GM23338 (cell line): ENCODE measurements at regions not wholly inside any gene's neighbourhood (a gene's known extent, or its start where the extent isn't known, plus 50 kb on each side); places are given as distances from the start of the nearest gene placed in this dataset.

Experiments used
- ATAC-seq: fragments of 200-7000 bp; cut with Tn5 transposase; 3 replicates; pipeline ENCODE4 v1.9.1; 2020
- DNase-seq: peaks from one replicate; pipeline ENCODE4 v3.0.0-alpha.2; 2015; ENCODE audit warnings: low spot score
- H2AFZ ChIP-seq: fragments of 200-600 bp; sonication (generic); 2 replicates; pipeline ENCODE4 v1.8.0; 2016; ENCODE audit warnings: antibody characterized with exemption, mild to moderate bottlenecking, moderate library complexity
- H3F3A ChIP-seq: fragments of 200-600 bp; sonication (generic); replicated peaks from 2 replicates; pipeline ENCODE4 v1.8.0; 2017; ENCODE audit warnings: antibody characterized with exemption, mixed run types, low read depth
- H3K27ac ChIP-seq: fragments of 200-600 bp; sonication (generic); 2 replicates; pipeline ENCODE4 v1.6.1; 2016; ENCODE audit warnings: low read depth
- H3K27me3 ChIP-seq: fragments of 200-600 bp; sonication (generic); 2 replicates; pipeline ENCODE4 v1.8.0; 2016; ENCODE audit warnings: mild to moderate bottlenecking, mixed run types, moderate library complexity; ENCODE audit not compliant: insufficient read depth
- H3K36me3 ChIP-seq: fragments of 200-600 bp; sonication (generic); 2 replicates; pipeline ENCODE4 v1.8.0; 2016; ENCODE audit warnings: mild to moderate bottlenecking; ENCODE audit not compliant: insufficient read depth
- H3K4me1 ChIP-seq: fragments of 200-600 bp; sonication (generic); 2 replicates; pipeline ENCODE4 v1.8.0; 2016; ENCODE audit warnings: mild to moderate bottlenecking, moderate library complexity; ENCODE audit not compliant: insufficient read depth
- H3K4me2 ChIP-seq: fragments of 200-600 bp; sonication (generic); 2 replicates; pipeline ENCODE4 v1.7.1; 2017; ENCODE audit warnings: mixed run types
- H3K4me3 ChIP-seq: fragments of 200-600 bp; sonication (generic); 2 replicates; pipeline ENCODE4 v1.6.1; 2016; ENCODE audit warnings: mixed run types
- H3K79me2 ChIP-seq: fragments of 200-600 bp; sonication (generic); replicated peaks from 2 replicates; pipeline ENCODE4 v1.8.0; 2017; ENCODE audit warnings: mild to moderate bottlenecking; ENCODE audit not compliant: insufficient read depth
- H3K9me2 ChIP-seq: fragments of 200-600 bp; sonication (generic); 2 replicates; pipeline ENCODE4 v1.8.0; 2017; ENCODE audit not compliant: insufficient read depth
- H4K20me1 ChIP-seq: fragments of 200-600 bp; sonication (generic); replicated peaks from 2 replicates; pipeline ENCODE4 v1.8.0; 2017; ENCODE audit warnings: mild to moderate bottlenecking; ENCODE audit not compliant: insufficient read depth
- H3K27ac Mint-ChIP-seq: 2 replicates; pipeline ENCODE4 v1.8.0; 2020; ENCODE audit warnings: inconsistent platforms, mild to moderate bottlenecking, moderate library complexity, mixed read lengths
- H3K27me3 Mint-ChIP-seq: 3 replicates; pipeline ENCODE4 v1.8.0; 2022; ENCODE audit warnings: low read depth, mild to moderate bottlenecking, moderate library complexity, mixed read lengths, inconsistent platforms; ENCODE audit not compliant: insufficient read depth, poor library complexity
- H3K36me3 Mint-ChIP-seq: 3 replicates; pipeline ENCODE4 v1.8.0; 2021; ENCODE audit warnings: low read depth, mild to moderate bottlenecking, inconsistent platforms, moderate library complexity, mixed read lengths
- H3K4me1 Mint-ChIP-seq: 3 replicates; pipeline ENCODE4 v1.8.0; 2020; ENCODE audit warnings: mild to moderate bottlenecking, inconsistent platforms, mixed read lengths
- H3K4me3 Mint-ChIP-seq: 3 replicates; pipeline ENCODE4 v1.8.0; 2021; ENCODE audit warnings: moderate library complexity, mild to moderate bottlenecking, inconsistent platforms, mixed read lengths
- H3K9me3 Mint-ChIP-seq: 3 replicates; pipeline ENCODE4 v1.8.0; 2020; ENCODE audit warnings: moderate library complexity, mild to moderate bottlenecking, inconsistent platforms, mixed read lengths
- NANOG ChIP-seq: IDR thresholded peaks from 2 replicates; pipeline ENCODE4 v1.6.1; 2016; ENCODE audit warnings: antibody characterized with exemption, borderline replicate concordance
- TF ChIP-seq, protein P1 (sequence below): IDR thresholded peaks from 2 replicates; pipeline ENCODE4 v1.6.1; 2016; ENCODE audit warnings: antibody characterized with exemption
- TF ChIP-seq, protein P2 (sequence below): fragments of 250-450 bp; sonication (Bioruptor Pico); IDR thresholded peaks from 2 replicates; pipeline ENCODE4 v1.5.0; 2020; ENCODE audit warnings: mild to moderate bottlenecking, moderate library complexity

GRCh38 chr1:25034736-25035522 is 104.9 kb upstream of the RUNX3 start:
- Histone ChIP-seq H3K79me2 (no peaks in the 10 kb centered on the region), H4K20me1 (no peaks in the 10 kb centered on the region), H3K4me3 (no peak overlapping the region), H3K27me3 (no peaks in the 10 kb centered on the region), H3K9me2 (no peaks in the 10 kb centered on the region), H3K4me1 (no peaks in the 10 kb centered on the region), H2AFZ (no peak overlapping the region), H3F3A (no peaks in the 10 kb centered on the region), H3K4me2 (no peak overlapping the region), H3K36me3 (no peaks in the 10 kb centered on the region), H3K27ac (no peak overlapping the region)
- no peak overlapping the region for H3K27ac Mint-ChIP-seq
- ATAC-seq (no peak), DNase-seq (no peak)
- H3K36me3 Mint-ChIP-seq = no peaks in the 10 kb centered on the region
- H3K9me3 Mint-ChIP-seq = no peaks in the 10 kb centered on the region
- H3K4me1 Mint-ChIP-seq = no peaks in the 10 kb centered on the region
- TF ChIP-seq, protein P1, sequence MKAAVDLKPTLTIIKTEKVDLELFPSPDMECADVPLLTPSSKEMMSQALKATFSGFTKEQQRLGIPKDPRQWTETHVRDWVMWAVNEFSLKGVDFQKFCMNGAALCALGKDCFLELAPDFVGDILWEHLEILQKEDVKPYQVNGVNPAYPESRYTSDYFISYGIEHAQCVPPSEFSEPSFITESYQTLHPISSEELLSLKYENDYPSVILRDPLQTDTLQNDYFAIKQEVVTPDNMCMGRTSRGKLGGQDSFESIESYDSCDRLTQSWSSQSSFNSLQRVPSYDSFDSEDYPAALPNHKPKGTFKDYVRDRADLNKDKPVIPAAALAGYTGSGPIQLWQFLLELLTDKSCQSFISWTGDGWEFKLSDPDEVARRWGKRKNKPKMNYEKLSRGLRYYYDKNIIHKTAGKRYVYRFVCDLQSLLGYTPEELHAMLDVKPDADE = no peak
- TF ChIP-seq, protein P2, sequence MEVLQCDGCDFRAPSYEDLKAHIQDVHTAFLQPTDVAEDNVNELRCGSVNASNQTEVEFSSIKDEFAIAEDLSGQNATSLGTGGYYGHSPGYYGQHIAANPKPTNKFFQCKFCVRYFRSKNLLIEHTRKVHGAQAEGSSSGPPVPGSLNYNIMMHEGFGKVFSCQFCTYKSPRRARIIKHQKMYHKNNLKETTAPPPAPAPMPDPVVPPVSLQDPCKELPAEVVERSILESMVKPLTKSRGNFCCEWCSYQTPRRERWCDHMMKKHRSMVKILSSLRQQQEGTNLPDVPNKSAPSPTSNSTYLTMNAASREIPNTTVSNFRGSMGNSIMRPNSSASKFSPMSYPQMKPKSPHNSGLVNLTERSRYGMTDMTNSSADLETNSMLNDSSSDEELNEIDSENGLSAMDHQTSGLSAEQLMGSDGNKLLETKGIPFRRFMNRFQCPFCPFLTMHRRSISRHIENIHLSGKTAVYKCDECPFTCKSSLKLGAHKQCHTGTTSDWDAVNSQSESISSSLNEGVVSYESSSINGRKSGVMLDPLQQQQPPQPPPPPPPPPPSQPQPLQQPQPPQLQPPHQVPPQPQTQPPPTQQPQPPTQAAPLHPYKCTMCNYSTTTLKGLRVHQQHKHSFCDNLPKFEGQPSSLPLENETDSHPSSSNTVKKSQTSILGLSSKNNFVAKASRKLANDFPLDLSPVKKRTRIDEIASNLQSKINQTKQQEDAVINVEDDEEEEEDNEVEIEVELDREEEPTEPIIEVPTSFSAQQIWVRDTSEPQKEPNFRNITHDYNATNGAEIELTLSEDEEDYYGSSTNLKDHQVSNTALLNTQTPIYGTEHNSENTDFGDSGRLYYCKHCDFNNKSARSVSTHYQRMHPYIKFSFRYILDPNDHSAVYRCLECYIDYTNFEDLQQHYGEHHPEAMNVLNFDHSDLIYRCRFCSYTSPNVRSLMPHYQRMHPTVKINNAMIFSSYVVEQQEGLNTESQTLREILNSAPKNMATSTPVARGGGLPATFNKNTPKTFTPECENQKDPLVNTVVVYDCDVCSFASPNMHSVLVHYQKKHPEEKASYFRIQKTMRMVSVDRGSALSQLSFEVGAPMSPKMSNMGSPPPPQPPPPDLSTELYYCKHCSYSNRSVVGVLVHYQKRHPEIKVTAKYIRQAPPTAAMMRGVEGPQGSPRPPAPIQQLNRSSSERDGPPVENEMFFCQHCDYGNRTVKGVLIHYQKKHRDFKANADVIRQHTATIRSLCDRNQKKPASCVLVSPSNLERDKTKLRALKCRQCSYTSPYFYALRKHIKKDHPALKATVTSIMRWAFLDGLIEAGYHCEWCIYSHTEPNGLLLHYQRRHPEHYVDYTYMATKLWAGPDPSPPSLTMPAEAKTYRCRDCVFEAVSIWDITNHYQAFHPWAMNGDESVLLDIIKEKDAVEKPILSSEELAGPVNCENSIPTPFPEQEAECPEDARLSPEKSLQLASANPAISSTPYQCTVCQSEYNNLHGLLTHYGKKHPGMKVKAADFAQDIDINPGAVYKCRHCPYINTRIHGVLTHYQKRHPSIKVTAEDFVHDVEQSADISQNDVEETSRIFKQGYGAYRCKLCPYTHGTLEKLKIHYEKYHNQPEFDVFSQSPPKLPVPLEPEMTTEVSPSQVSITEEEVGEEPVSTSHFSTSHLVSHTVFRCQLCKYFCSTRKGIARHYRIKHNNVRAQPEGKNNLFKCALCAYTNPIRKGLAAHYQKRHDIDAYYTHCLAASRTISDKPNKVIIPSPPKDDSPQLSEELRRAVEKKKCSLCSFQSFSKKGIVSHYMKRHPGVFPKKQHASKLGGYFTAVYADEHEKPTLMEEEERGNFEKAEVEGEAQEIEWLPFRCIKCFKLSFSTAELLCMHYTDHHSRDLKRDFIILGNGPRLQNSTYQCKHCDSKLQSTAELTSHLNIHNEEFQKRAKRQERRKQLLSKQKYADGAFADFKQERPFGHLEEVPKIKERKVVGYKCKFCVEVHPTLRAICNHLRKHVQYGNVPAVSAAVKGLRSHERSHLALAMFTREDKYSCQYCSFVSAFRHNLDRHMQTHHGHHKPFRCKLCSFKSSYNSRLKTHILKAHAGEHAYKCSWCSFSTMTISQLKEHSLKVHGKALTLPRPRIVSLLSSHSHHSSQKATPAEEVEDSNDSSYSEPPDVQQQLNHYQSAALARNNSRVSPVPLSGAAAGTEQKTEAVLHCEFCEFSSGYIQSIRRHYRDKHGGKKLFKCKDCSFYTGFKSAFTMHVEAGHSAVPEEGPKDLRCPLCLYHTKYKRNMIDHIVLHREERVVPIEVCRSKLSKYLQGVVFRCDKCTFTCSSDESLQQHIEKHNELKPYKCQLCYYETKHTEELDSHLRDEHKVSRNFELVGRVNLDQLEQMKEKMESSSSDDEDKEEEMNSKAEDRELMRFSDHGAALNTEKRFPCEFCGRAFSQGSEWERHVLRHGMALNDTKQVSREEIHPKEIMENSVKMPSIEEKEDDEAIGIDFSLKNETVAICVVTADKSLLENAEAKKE = no peak
- no peak for TF ChIP-seq NANOG
- no peak overlapping the region for H3K4me3 Mint-ChIP-seq
- peaks cover 2% of the 10 kb centered on the region for H3K27me3 Mint-ChIP-seq
